KMS-11 (cell line): ENCODE measurements at regions not wholly inside any gene's neighbourhood (a gene's known extent, or its start where the extent isn't known, plus 50 kb on each side); places are given as distances from the start of the nearest gene placed in this dataset.
"Not testable (repeated sequence)": the region's sequence is repeated elsewhere in the genome, so short reads cannot be mapped to it uniquely, and the experiment has no call there.

Experiments
- H2AFZ ChIP-seq: fragments of 200-600 bp; sonication (generic); 2 replicates; pipeline ENCODE4 v1.6.1; 2016; ENCODE audit warnings: antibody characterized with exemption, mixed run types, low read depth
- H3K27ac ChIP-seq: fragments of 200-600 bp; sonication (generic); 2 replicates; pipeline ENCODE4 v1.6.1; 2016; ENCODE audit warnings: mild to moderate bottlenecking, mixed run types
- H3K27me3 ChIP-seq: fragments of 200-600 bp; sonication (generic); 2 replicates; pipeline ENCODE4 v1.6.1; 2017; ENCODE audit warnings: mild to moderate bottlenecking, low read depth, mixed run types, moderate library complexity; ENCODE audit not compliant: insufficient read depth
- H3K36me3 ChIP-seq: fragments of 200-600 bp; sonication (generic); 2 replicates; pipeline ENCODE4 v1.6.1; 2017; ENCODE audit warnings: mild to moderate bottlenecking, mixed run types; ENCODE audit not compliant: insufficient read depth
- H3K4me1 ChIP-seq: fragments of 200-600 bp; sonication (generic); 2 replicates; pipeline ENCODE4 v1.6.1; 2016; ENCODE audit warnings: mild to moderate bottlenecking, low read depth, mixed run types; ENCODE audit not compliant: poor library complexity, severe bottlenecking
- H3K4me2 ChIP-seq: fragments of 200-600 bp; sonication (generic); 2 replicates; pipeline ENCODE4 v1.7.0; 2016; ENCODE audit warnings: mild to moderate bottlenecking, mixed run types
- H3K4me3 ChIP-seq: fragments of 200-600 bp; sonication (generic); IDR thresholded peaks from 2 replicates; pipeline ENCODE4 v1.6.1; 2017; ENCODE audit warnings: low read depth, low read length, mixed read lengths; ENCODE audit not compliant: insufficient read depth
- H3K79me2 ChIP-seq: fragments of 200-600 bp; sonication (generic); 2 replicates; pipeline ENCODE4 v1.6.1; 2016; ENCODE audit warnings: low read depth, mixed run types; ENCODE audit not compliant: insufficient read depth
- H3K9ac ChIP-seq: fragments of 200-600 bp; sonication (generic); 2 replicates; pipeline ENCODE4 v1.6.1; 2016; ENCODE audit warnings: mild to moderate bottlenecking, mixed run types
- H4K20me1 ChIP-seq: fragments of 200-600 bp; sonication (generic); 2 replicates; pipeline ENCODE4 v1.6.1; 2016; ENCODE audit warnings: mild to moderate bottlenecking, mixed run types; ENCODE audit not compliant: insufficient read depth
- CTCF ChIP-seq: fragments of 200-600 bp; sonication (generic); conservative IDR thresholded peaks from 2 replicates; pipeline ENCODE4 v1.6.1; 2017; ENCODE audit warnings: low read depth, mild to moderate bottlenecking, antibody characterized with exemption, low read length, moderate library complexity, mixed read lengths

DNA sequence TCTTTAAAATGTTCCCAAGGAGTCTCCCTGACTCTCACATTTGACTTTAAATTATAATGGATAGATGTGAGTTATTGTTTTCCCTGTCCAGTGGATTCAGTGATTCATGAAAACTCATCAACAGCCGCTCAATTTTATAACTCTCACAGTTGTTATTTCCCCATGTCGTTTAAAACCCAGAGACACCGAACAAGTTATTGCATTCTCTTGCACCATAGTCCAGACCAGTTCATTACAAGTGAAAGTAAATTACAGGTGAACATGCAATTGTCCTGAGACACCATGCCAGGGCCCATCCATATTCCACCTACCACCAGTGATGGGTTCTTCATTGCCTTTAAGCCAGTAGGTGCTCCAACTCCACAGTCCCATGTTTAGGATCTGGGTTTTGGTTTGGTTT is 85.7 kb upstream of the CMKLR1 start:
- Histone ChIP-seq H3K9ac (no peak overlapping the region), H3K27ac (no peak overlapping the region), H3K4me3 (no peak overlapping the region), H3K36me3 (no peaks in the 10 kb centered on the region), H4K20me1 (no peaks in the 10 kb centered on the region), H3K27me3 (no peaks in the 10 kb centered on the region), H3K4me1 (no peaks in the 10 kb centered on the region), H3K79me2 (no peaks in the 10 kb centered on the region), H2AFZ (no peak overlapping the region), H3K4me2 (no peak overlapping the region)
- no peak for TF ChIP-seq CTCF

- Histone ChIP-seq H3K4me2 (no peak overlapping the region), H3K27me3 (no peaks in the 10 kb centered on the region), H3K9ac (no peak overlapping the region), H3K36me3 (no peaks in the 10 kb centered on the region), H3K79me2 (no peaks in the 10 kb centered on the region), H4K20me1 (no peaks in the 10 kb centered on the region), H3K4me1 (no peaks in the 10 kb centered on the region), H3K4me3 (no peak overlapping the region), H3K27ac (no peak overlapping the region), H2AFZ (no peak overlapping the region)
- no peak for TF ChIP-seq CTCF
Measured at GRCh38 chr12:108424026-108424425, 84.9 kb upstream of the CMKLR1 start.

- Histone ChIP-seq H3K27me3 (no peaks in the 10 kb centered on the region), H3K4me3 (no peak overlapping the region), H3K4me2 (no peak overlapping the region), H3K9ac (no peak overlapping the region), H3K79me2 (no peaks in the 10 kb centered on the region), H2AFZ (no peak overlapping the region), H3K27ac (no peak overlapping the region), H3K4me1 (no peaks in the 10 kb centered on the region), H3K36me3 (no peaks in the 10 kb centered on the region), H4K20me1 (no peaks in the 10 kb centered on the region)
- no peak for TF ChIP-seq CTCF
Measured at GRCh38 chr12:108423486-108423885, 84.4 kb upstream of the CMKLR1 start.

DNA sequence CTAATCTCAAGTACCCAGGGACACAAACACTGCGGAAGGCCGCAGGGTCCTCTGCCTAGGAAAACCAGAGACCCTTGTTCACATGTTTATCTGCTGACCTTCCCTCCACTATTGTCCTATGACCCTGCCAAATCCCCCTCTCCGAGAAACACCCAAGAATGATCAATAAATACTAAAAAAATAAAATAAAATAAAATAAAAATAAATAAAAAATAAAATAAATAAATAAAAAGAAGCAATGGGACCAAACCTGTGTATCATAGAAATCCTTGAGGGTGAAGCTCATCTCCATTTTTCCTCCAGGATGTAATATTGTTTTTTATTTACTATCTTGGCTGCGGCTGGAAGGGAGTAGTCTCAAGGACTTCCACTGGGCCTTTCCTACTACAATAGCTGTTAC is 82.0 kb upstream of the CMKLR1 start:
- not testable (repeated sequence) for H3K4me2 ChIP-seq, H3K27ac ChIP-seq, H3K79me2 ChIP-seq, H3K9ac ChIP-seq, H3K36me3 ChIP-seq, H3K27me3 ChIP-seq, H3K4me3 ChIP-seq, H4K20me1 ChIP-seq, H3K4me1 ChIP-seq, H2AFZ ChIP-seq

DNA sequence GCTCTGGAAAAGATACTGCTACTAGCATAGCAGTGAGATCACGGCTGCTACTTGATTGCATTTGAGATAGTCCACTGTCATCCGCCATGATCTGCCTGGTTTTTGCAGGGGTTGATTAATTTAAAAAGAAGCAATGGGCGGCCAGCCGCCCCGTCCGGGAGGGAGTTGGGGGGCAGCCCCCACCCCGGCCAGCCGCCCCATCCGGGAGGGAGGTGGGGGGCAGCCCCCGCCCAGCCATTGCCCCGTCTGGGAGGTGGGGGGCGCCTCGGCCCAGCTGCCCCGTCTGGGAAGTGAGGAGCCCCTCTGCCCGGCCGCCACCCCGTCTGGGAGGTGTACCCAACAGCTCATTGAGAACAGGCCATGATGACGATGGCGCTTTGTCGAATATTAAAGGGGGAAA is 81.3 kb upstream of the CMKLR1 start:
- H4K20me1 ChIP-seq, H3K4me3 ChIP-seq, H3K27ac ChIP-seq, H3K36me3 ChIP-seq, H3K4me1 ChIP-seq, H3K4me2 ChIP-seq, H3K27me3 ChIP-seq, H2AFZ ChIP-seq, H3K79me2 ChIP-seq, H3K9ac ChIP-seq: not testable (repeated sequence)
